NB4 (cell line): ENCODE measurements at regions not wholly inside any gene's neighbourhood (a gene's known extent, or its start where the extent isn't known, plus 50 kb on each side); places are given as distances from the start of the nearest gene placed in this dataset.

Experiments
- DNase-seq: peaks from one replicate; pipeline ENCODE4 v3.0.0; 2010; ENCODE audit warnings: low read depth
- H3K4me3 ChIP-seq: one replicate; pipeline ENCODE4 v1.5.1; 2011; ENCODE audit warnings: mild to moderate bottlenecking, low read depth, low read length, moderate library complexity
- CTCF ChIP-seq: IDR thresholded peaks from one replicate; pipeline ENCODE4 v1.5.1; 2012; ENCODE audit warnings: low read depth, low read length
- MAX ChIP-seq: IDR thresholded peaks from 2 replicates; pipeline ENCODE4 v1.6.1; 2011; ENCODE audit warnings: low read depth, low read length
- MYC ChIP-seq: IDR thresholded peaks from 2 replicates; pipeline ENCODE4 v1.6.1; 2011; ENCODE audit warnings: low read depth, low read length
- POLR2A ChIP-seq: IDR thresholded peaks from 2 replicates; pipeline ENCODE4 v1.6.1; 2011; ENCODE audit warnings: mild to moderate bottlenecking; ENCODE audit not compliant: insufficient read length; ENCODE audit errors: extremely low read depth

GRCh38 chr10:2301227-2301626 lies 563.9 kb upstream of the ADARB2 start:
- H3K4me3 ChIP-seq: no peak overlapping the region
- no peak for TF ChIP-seq MAX
- no peak for TF ChIP-seq POLR2A
- no peak for TF ChIP-seq MYC
- TF ChIP-seq CTCF: no peak
- no peak for DNase-seq

DNA sequence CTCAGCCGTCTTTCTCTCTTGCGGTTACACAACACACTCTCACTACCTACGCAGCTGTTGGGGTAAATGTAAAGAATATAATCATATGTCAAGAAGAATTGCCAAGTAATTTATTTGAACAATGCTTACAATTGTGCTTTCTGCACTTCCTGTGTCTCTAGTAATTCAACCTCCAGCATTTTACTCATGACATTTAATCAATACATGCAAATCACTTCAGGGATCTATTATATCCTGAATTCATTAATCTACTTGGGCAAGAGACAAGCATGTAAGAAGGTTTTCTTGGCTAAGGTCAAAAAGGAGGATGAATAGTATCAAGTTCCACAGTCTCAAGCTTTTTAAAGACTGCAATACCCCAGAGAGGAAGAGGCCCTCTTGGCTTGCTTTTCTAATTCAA lies 562.9 kb upstream of the ADARB2 start:
- no peak overlapping the region for H3K4me3 ChIP-seq
- no peak for DNase-seq
- TF ChIP-seq MAX: no peak
- TF ChIP-seq POLR2A: no peak
- no peak for TF ChIP-seq MYC
- TF ChIP-seq CTCF: no peak

DNA sequence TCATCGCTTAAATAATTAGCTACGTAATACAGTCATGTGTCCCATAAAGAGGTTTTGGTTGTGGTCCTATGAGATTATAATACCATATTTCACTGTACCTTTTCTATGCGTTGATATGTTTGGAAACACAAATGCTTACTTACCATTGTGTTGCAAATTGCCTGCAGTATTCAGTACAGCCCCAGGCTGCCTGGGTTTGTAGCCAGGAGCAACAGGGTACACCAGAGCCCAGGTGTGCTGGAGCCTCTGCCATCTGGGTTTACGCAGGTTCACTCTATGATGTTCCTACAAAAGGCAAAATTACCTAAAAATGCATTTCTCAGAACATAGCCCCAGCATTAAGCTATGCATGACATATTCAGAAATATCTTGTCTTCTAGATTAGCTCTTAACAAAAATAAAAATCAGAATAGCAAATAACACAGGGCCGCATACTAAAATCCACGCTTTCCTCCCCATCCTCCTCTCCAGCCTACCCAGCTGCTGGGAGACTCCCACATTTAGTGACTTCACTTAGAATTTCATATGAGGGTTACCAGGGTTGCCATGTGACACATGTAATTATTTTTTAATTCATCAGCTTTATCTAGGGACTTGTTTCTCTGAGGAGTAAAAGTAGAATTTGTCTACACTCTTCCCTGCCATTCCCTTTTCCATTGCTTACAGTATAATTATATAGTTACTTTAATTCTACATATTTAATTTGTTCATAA lies 559.0 kb upstream of the ADARB2 start:
- H3K4me3 ChIP-seq: no peak overlapping the region
- TF ChIP-seq MYC: no peak
- TF ChIP-seq CTCF: no peak
- no peak for TF ChIP-seq POLR2A
- no peak for TF ChIP-seq MAX
- no peak for DNase-seq

GRCh38 chr10:2294739-2295138 lies 557.4 kb upstream of the ADARB2 start:
- DNase-seq: no peak
- H3K4me3 ChIP-seq: no peak overlapping the region
- no peak for TF ChIP-seq POLR2A
- no peak for TF ChIP-seq MAX
- TF ChIP-seq MYC: no peak
- TF ChIP-seq CTCF: no peak

DNA sequence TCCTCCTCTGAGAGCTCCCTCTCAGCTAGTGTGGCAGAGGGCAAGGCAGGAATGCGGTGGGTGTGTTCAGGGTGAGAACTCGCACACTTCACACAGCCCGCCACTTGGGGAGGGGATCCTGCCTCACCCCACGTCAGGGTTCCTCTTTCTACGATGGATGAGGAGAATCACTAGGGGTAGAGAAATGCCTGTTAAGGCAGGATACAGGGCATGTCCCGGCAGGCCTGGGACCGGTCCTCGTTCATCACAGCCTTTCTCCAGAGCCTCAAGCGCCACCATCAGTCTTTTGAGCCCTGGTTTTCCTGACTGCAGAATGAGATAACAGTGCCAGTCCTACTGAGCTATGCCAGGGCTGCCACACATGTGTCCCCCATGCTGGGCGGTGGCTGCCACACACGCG lies 546.7 kb upstream of the ADARB2 start:
- TF ChIP-seq POLR2A (no peak), MYC (no peak), MAX (no peak), CTCF (no peak)
- no peak for DNase-seq
- no peak overlapping the region for H3K4me3 ChIP-seq

DNA sequence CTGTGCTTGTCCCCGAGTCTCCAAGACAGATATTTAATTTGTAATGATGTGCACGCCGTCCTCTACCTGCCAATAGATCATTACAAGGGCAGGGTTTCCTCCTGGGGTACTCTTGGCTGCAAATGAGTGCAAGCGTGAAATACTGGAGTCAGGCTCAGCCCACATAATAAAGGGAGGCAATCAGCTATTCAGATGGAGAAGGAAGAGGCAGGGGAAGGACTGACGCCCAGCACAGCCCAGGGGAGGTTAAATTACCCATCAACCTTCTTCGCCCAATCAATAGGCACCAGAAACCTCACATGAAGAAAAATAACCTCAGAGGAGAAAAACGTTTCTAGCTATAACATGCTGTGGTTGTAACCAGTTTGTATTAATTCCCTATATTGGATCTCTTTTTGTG lies 544.9 kb upstream of the ADARB2 start:
- TF ChIP-seq CTCF (no peak), POLR2A (no peak), MYC (no peak), MAX (no peak)
- H3K4me3 ChIP-seq: no peak overlapping the region
- DNase-seq: no peak
